Thyroid gland (tissue), 4 donors: ENCODE measurements at regions not wholly inside any gene's neighbourhood (a gene's known extent, or its start where the extent isn't known, plus 50 kb on each side); places are given as distances from the start of the nearest gene placed in this dataset.
"Not testable (repeated sequence)": the region's sequence is repeated elsewhere in the genome, so short reads cannot be mapped to it uniquely, and the experiment has no call there.

ENCODE experiments used
- DNase-seq, 2 donors: peaks; one replicate each; pipeline ENCODE4 v3.0.0-alpha.2; 2019
- H3K27ac ChIP-seq, 3 donors: fragments of 200-600 bp; sonication (generic); 1 replicate in 2 of 3; 2 replicates in 1 of 3; pipeline ENCODE4 v1.5.1; 2016 to 2019; ENCODE audit warnings: mild to moderate bottlenecking in 1 of 3, moderate library complexity in 1 of 3
- H3K27me3 ChIP-seq: fragments of 200-600 bp; sonication (generic); one replicate; pipeline ENCODE4 v1.5.1; 2019
- H3K36me3 ChIP-seq, 2 donors: fragments of 200-600 bp; sonication (generic); one replicate each; pipeline ENCODE4 v1.5.1; 2016 to 2019
- H3K4me1 ChIP-seq, 2 donors: fragments of 200-600 bp; sonication (generic); one replicate each; pipeline ENCODE4 v1.5.1; 2017 to 2019
- H3K4me3 ChIP-seq, 3 donors: fragments of 200-600 bp; sonication (generic); replicated peaks in 1 of 3; 1 replicate in 2 of 3; 2 replicates in 1 of 3; pipeline ENCODE4 v1.5.1; 2016; ENCODE audit warnings: mild to moderate bottlenecking in 1 of 3
- H3K9me3 ChIP-seq: fragments of 200-600 bp; sonication (generic); one replicate; pipeline ENCODE4 v1.5.1; 2017
- POLR2A ChIP-seq, 2 donors: fragments of 450-650 bp; IDR thresholded peaks; one replicate each; pipeline ENCODE4 v1.6.1; 2017; ENCODE audit warnings: antibody characterized with exemption in 2 of 2, mild to moderate bottlenecking in 2 of 2, moderate library complexity in 1 of 2
- WGBS, 2 donors: methylation state at CpG; one replicate each; pipeline ENCODE4 v1.1.5; 2017; 5-methylcytosine and 5-hydroxymethylcytosine counted together
- intact Hi-C: fragments of 100-400 bp; cut with DNase I; formaldehyde crosslinking; loops from one replicate; pipeline ENCODE4 v1.15.1; 2023
- TF ChIP-seq, protein P1 (sequence below), 6 experiments: fragments of 200-600 bp in 3 of 6; fragments of 450-650 bp in 3 of 6; sonication (generic) in 3 of 6; IDR thresholded peaks; one replicate each; pipeline ENCODE4 v1.5.1; 2016 to 2019; ENCODE audit warnings: antibody characterized with exemption in 6 of 6, mild to moderate bottlenecking in 2 of 6, inconsistent platforms in 1 of 6, moderate library complexity in 1 of 6

GRCh38 chr16:13379266-13379665, 477.9 kb downstream of the SHISA9 start:
- no peak for TF ChIP-seq POLR2A (IDR thresholded peaks at IDR 0.05)
- TF ChIP-seq, protein P1, sequence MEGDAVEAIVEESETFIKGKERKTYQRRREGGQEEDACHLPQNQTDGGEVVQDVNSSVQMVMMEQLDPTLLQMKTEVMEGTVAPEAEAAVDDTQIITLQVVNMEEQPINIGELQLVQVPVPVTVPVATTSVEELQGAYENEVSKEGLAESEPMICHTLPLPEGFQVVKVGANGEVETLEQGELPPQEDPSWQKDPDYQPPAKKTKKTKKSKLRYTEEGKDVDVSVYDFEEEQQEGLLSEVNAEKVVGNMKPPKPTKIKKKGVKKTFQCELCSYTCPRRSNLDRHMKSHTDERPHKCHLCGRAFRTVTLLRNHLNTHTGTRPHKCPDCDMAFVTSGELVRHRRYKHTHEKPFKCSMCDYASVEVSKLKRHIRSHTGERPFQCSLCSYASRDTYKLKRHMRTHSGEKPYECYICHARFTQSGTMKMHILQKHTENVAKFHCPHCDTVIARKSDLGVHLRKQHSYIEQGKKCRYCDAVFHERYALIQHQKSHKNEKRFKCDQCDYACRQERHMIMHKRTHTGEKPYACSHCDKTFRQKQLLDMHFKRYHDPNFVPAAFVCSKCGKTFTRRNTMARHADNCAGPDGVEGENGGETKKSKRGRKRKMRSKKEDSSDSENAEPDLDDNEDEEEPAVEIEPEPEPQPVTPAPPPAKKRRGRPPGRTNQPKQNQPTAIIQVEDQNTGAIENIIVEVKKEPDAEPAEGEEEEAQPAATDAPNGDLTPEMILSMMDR (IDR thresholded peaks at IDR 0.05): no peak
- Histone ChIP-seq H3K9me3 (no peaks in the 10 kb centered on the region), H3K27ac (no peak overlapping the region), H3K36me3 (no peaks in the 10 kb centered on the region), H3K4me3 (no peak overlapping the region), H3K27me3 (no peaks in the 10 kb centered on the region), H3K4me1 (no peaks in the 10 kb centered on the region)
- DNase-seq: no peak
- intact Hi-C loops: no loop called here
- WGBS, 2 donors: 68 to 76% methylated on average over 3 of the region's 3 CpGs

GRCh38 chr16:13385156-13386040, 484.0 kb downstream of the SHISA9 start:
- H3K9me3 ChIP-seq, H3K4me1 ChIP-seq, H3K4me3 ChIP-seq, DNase-seq, intact Hi-C loops, H3K27ac ChIP-seq, H3K36me3 ChIP-seq, H3K27me3 ChIP-seq: not testable (repeated sequence)
- 91 to 92% methylated on average over 1 of the region's 1 CpG for WGBS, 2 donors

DNA sequence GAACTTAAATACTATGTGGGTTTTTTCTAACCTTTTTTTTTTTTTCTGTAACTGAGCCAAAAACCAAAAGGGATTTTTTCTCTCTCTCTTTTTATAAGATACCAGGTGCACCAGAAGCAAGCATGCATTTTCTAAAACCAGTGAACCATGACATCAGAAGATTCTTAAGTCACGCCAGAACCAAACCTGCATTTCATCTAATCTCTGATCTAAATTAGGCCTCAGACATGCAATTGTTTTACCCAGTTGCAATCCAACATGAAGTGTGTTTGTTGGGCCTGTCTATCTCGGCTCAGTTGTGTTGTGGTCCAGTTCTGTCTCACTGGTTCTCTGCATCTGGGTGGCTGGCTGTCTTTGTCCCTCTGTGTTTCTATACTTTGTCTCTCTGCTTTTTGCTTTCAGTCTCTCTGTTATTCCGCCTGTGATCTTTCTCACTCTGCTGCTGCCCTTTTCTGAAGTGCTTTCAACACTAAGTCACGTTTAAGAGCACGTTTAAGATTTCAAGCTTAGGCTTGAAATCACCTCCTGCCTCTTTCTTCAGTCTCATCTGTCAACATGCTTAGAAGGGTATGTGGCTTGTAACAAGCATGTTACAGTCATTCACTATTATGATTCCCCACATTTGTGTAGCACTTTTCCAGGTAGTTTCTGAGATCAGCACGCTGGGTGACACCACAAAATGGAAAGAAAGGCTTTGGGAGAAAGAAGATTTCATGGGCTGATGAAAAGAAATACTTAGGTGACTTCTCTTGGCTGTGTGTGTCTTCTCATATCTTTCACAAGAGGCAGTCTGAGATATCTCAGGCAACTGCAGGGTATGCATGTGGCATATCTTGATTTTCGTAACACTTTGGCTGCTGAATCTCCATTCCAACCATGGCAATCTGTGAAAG, 488.9 kb downstream of the SHISA9 start:
- H3K36me3 ChIP-seq: no peaks in the 10 kb centered on the region
- intact Hi-C loops: no loop called here
- no peaks in the 10 kb centered on the region for H3K27me3 ChIP-seq
- peaks cover 10 to 22% of the 10 kb centered on the region in 2 donors for H3K4me1 ChIP-seq
- WGBS, 2 donors: 33 to 46% methylated on average over 7 of the region's 7 CpGs
- H3K4me3 ChIP-seq: no peak overlapping the region
- no peaks in the 10 kb centered on the region for H3K9me3 ChIP-seq
- DNase-seq: peak; percentile 22 to 32
- TF ChIP-seq, protein P1 (IDR thresholded peaks at IDR 0.05): no peak
- no peak for TF ChIP-seq POLR2A (IDR thresholded peaks at IDR 0.05)
- peak overlapping the region; percentile 53 to 75 (median 54) for H3K27ac ChIP-seq

- DNase-seq: no peak
- peaks cover 10 to 22% of the 10 kb centered on the region in 2 donors for H3K4me1 ChIP-seq
- H3K27me3 ChIP-seq: no peaks in the 10 kb centered on the region
- peak overlapping the region; percentile 53 to 68 (median 54) for H3K27ac ChIP-seq
- no peaks in the 10 kb centered on the region for H3K9me3 ChIP-seq
- no peak overlapping the region for H3K4me3 ChIP-seq
- no peaks in the 10 kb centered on the region for H3K36me3 ChIP-seq
- TF ChIP-seq, protein P1 (IDR thresholded peaks at IDR 0.05): no peak
- no peak for TF ChIP-seq POLR2A (IDR thresholded peaks at IDR 0.05)
- intact Hi-C loops: no loop called here
Observed at GRCh38 chr16:13390986-13391305, 489.5 kb downstream of the SHISA9 start.

DNA sequence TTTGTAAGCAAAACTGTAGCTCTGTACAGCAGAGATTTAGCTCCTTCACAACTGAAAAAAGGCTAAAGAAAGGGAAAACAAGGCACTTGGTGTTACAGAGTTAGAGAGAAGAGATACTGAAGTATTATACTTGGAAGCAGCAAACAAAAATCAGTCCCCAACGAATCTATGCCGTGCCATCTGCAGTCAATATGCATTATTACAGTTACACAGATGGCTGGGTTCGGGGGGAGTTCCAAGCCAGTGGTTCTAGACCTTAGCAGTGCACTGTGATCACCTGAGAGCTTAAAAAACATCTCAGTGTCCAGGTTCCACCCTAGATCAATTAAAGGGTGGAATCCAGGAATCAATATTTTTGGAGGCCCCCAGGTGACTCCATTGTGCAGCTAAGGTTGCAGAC, 489.9 kb downstream of the SHISA9 start:
- H3K27me3 ChIP-seq: no peaks in the 10 kb centered on the region
- no peaks in the 10 kb centered on the region for H3K9me3 ChIP-seq
- peak overlapping the region in 2 of 3 donors; percentile 54 to 68 for H3K27ac ChIP-seq
- TF ChIP-seq, protein P1 (IDR thresholded peaks at IDR 0.05): no peak
- peaks cover 10 to 22% of the 10 kb centered on the region in 2 donors for H3K4me1 ChIP-seq
- DNase-seq: no peak
- 53 to 64% methylated on average over 3 of the region's 3 CpGs for WGBS, 2 donors
- H3K4me3 ChIP-seq: no peak overlapping the region
- intact Hi-C loops: no loop called here
- H3K36me3 ChIP-seq: no peaks in the 10 kb centered on the region
